Nephron (organoid): ENCODE measurements at regions not wholly inside any gene's neighbourhood (a gene's known extent, or its start where the extent isn't known, plus 50 kb on each side); places are given as distances from the start of the nearest gene placed in this dataset.

ENCODE experiments used
- H3K27ac Mint-ChIP-seq, 3 experiments: 2 replicates each; pipeline ENCODE4 v1.8.0; 2020; ENCODE audit warnings: mixed read lengths in 3 of 3, mild to moderate bottlenecking in 2 of 3, moderate library complexity in 1 of 3
- H3K27me3 Mint-ChIP-seq: 2 replicates; pipeline ENCODE4 v1.8.0; 2021; ENCODE audit warnings: low read depth, mild to moderate bottlenecking, moderate library complexity, mixed read lengths
- H3K36me3 Mint-ChIP-seq: 2 replicates; pipeline ENCODE4 v1.8.0; 2020; ENCODE audit warnings: low read depth, mixed read lengths
- H3K4me1 Mint-ChIP-seq: 2 replicates; pipeline ENCODE4 v1.8.0; 2020; ENCODE audit warnings: mixed read lengths
- H3K4me3 Mint-ChIP-seq, 3 experiments: 2 replicates each; pipeline ENCODE4 v1.8.0; 2020; ENCODE audit warnings: mild to moderate bottlenecking in 3 of 3, mixed read lengths in 3 of 3, moderate library complexity in 2 of 3
- H3K9me3 Mint-ChIP-seq: 2 replicates; pipeline ENCODE4 v1.8.0; 2020; ENCODE audit warnings: mixed read lengths
- CTCF ChIP-seq, 3 experiments: fragments of 200-600 bp; sonication (generic); IDR thresholded peaks; one replicate each; pipeline ENCODE4 v1.5.0; 2021; ENCODE audit warnings: antibody characterized with exemption in 3 of 3; ENCODE audit not compliant: unreplicated experiment in 3 of 3

DNA sequence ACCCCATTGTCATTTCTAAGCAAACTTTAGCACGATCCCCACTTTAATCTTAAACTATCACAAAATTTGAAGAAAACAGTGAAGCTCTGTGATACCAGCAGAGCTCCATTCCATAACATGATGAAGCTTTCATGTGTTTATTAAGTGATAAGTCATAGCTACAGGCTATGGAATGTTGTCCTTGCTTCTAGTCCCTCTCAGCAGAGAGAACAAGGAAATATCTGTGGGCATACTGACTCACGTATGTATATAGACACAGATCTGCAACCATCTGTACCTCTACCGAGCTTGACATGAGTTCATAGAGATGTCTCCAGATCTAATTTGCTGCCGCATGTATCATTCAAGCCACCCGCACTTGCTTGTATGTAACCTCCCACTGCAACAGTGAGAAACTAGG, 588.9 kb downstream of the ETS1 start:
- H3K4me1 Mint-ChIP-seq: no peaks in the 10 kb centered on the region
- peaks cover 5% of the 10 kb centered on the region for H3K27me3 Mint-ChIP-seq
- H3K27ac Mint-ChIP-seq: no peak overlapping the region
- peaks cover 3% of the 10 kb centered on the region for H3K9me3 Mint-ChIP-seq
- H3K36me3 Mint-ChIP-seq: no peaks in the 10 kb centered on the region
- no peak for TF ChIP-seq CTCF (IDR thresholded peaks at IDR 0.05; ENCODE audit: unreplicated experiment in 3 of 3)
- no peak overlapping the region for H3K4me3 Mint-ChIP-seq

DNA sequence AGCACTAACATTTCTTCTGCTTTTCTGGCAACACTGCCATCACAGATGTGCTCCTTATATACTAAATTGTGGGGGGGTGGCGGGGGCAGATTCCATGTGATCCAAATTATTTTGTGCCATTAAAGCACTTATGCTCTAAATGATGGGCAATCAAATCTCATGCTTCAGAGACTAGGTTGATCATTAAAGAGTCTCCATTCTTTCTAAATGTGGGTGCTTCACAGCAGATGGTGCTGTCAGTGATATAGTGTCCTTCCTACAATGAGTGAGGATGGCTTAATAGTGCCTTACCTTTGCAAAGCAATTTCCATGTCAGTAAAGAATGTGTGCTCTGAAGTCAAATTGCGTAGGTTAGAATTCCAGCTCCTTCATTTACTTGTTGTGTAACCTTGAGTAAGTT, 589.8 kb downstream of the ETS1 start:
- no peak overlapping the region for H3K27ac Mint-ChIP-seq
- H3K27me3 Mint-ChIP-seq: peaks cover 5% of the 10 kb centered on the region
- no peaks in the 10 kb centered on the region for H3K4me1 Mint-ChIP-seq
- no peak overlapping the region for H3K4me3 Mint-ChIP-seq
- TF ChIP-seq CTCF (IDR thresholded peaks at IDR 0.05; ENCODE audit: unreplicated experiment in 3 of 3): no peak
- H3K9me3 Mint-ChIP-seq: peaks cover 3% of the 10 kb centered on the region
- H3K36me3 Mint-ChIP-seq: no peaks in the 10 kb centered on the region

GRCh38 chr11:127996825-127997224, 590.5 kb downstream of the ETS1 start:
- Mint-ChIP-seq H3K9me3 (no peaks in the 10 kb centered on the region), H3K36me3 (no peaks in the 10 kb centered on the region), H3K4me1 (no peaks in the 10 kb centered on the region), H3K4me3 (no peak overlapping the region), H3K27me3 (peaks cover 5% of the 10 kb centered on the region), H3K27ac (no peak overlapping the region)
- TF ChIP-seq CTCF (IDR thresholded peaks at IDR 0.05; ENCODE audit: unreplicated experiment in 3 of 3): no peak

DNA sequence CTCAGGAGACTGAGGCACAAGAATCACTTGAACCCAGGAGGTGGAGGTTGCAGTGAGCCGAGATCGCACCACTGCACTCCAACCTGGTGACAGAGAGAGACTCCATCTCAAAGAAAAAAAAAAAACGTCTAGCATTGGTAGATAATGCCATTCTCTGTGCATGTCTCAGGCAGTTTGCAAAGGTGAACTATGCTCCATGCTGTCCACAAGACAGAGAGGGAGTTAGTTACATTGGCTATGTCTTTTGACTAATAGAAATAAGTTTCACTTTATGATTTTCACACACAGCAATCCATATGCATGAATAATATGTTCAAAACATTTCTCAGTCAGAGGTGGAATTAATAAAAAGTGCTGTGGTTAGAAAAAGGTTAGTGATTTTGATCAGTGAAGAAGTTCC, 591.4 kb downstream of the ETS1 start:
- peaks cover 5% of the 10 kb centered on the region for H3K27me3 Mint-ChIP-seq
- H3K9me3 Mint-ChIP-seq: no peaks in the 10 kb centered on the region
- no peak overlapping the region for H3K27ac Mint-ChIP-seq
- H3K4me3 Mint-ChIP-seq: no peak overlapping the region
- no peaks in the 10 kb centered on the region for H3K36me3 Mint-ChIP-seq
- TF ChIP-seq CTCF (IDR thresholded peaks at IDR 0.05; ENCODE audit: unreplicated experiment in 3 of 3): no peak
- no peaks in the 10 kb centered on the region for H3K4me1 Mint-ChIP-seq

GRCh38 chr11:127994736-127995135, 592.6 kb downstream of the ETS1 start:
- H3K4me1 Mint-ChIP-seq: no peaks in the 10 kb centered on the region
- H3K27me3 Mint-ChIP-seq: peaks cover 5% of the 10 kb centered on the region
- no peaks in the 10 kb centered on the region for H3K9me3 Mint-ChIP-seq
- no peak for TF ChIP-seq CTCF (IDR thresholded peaks at IDR 0.05; ENCODE audit: unreplicated experiment in 3 of 3)
- no peak overlapping the region for H3K27ac Mint-ChIP-seq
- H3K4me3 Mint-ChIP-seq: no peak overlapping the region
- H3K36me3 Mint-ChIP-seq: no peaks in the 10 kb centered on the region

DNA sequence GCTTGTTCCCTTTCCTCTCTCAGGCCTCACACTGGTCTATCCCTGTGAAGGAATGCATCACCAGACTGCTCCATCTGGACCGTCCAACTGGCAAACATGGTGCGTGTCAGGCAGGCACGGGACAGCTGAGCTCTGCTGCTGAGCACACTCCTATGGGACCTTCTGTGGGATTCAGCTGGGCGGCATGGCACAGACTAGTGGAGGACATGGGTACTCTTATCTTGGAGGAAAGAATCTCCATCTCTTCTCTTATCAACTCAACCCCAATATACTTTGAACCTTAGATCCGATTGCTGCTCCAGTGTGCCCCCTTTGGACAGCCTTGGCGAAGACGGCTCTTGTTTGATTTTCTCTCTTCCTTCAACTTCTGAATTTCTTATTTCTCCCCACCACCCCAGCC, 593.6 kb downstream of the ETS1 start:
- Mint-ChIP-seq H3K27me3 (peaks cover 5% of the 10 kb centered on the region), H3K4me1 (no peaks in the 10 kb centered on the region), H3K27ac (no peak overlapping the region), H3K9me3 (no peaks in the 10 kb centered on the region), H3K4me3 (no peak overlapping the region), H3K36me3 (no peaks in the 10 kb centered on the region)
- peak in 1 of 3 experiments; percentile 10 for TF ChIP-seq CTCF (IDR thresholded peaks at IDR 0.05; ENCODE audit: unreplicated experiment in 3 of 3)
